Hippocampal formation (tissue), 2 donors: ENCODE measurements at regions not wholly inside any gene's neighbourhood (a gene's known extent, or its start where the extent isn't known, plus 50 kb on each side); places are given as distances from the start of the nearest gene placed in this dataset.
"Not testable (repeated sequence)": the region's sequence is repeated elsewhere in the genome, so short reads cannot be mapped to it uniquely, and the experiment has no call there.

Experiments
- DNase-seq, 2 donors: peaks; one replicate each; lab custom pipeline; 2025; lab: John Stamatoyannopoulos, UW

DNA sequence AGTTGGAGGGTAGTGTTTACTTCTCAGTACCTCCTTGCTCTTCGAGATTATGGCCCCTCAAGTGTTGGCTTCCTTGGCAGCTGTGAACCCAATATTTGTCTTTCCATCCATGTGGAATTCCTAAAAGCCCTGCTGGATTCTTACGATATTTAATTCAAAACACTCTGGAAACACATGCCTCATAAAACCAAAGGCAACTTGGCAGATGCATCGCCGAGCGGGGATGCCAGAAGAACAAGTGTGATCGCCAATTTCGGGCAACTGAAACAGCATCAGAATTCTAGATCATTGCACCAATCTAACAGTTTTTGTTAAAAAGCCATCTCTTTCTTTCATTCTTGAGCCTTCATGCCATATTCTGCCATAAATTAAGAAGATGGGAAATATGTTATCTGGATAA, 934.4 kb downstream of the AACS start:
- peak in 1 of 2 donors; percentile 5 for DNase-seq

DNA sequence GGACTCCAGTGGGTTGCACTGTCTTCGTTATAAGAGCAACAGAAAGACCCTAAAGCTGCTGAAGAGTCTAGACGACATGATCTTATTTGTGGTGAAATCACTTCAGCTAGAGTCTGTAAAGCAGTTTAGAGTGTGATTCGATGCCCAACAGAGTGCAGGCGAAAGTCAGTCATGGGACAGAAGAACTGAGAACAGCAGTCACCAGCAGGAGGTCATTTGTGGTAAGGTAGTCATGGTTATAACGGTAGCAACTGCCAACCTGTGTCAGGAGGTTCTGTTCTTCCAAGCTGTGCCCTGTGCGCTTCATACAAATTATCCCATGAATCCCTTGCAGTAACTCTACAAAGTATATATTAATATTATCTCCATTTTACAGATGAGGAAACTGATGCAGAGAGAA, 954.1 kb downstream of the AACS start:
- no peak for DNase-seq

DNA sequence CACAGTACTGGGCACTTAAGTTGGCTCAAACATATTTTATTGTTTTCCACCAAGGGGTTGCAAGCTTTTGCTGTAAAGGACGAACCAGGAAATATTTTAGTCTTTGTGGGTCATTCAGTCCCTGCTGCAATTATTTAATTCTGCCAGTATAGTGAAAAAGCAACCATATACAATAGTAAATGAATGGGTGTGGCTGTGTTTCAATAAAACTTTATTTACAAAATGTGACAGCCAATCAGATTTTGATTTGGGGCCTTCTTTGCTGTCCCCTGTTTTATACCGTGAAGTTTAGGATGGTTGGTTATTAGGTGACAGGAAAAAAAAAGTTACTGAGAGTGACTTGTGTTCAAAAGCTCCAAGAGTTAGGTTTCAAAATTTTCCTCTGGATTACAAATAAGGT, 956.4 kb downstream of the AACS start:
- DNase-seq, result no peak

DNA sequence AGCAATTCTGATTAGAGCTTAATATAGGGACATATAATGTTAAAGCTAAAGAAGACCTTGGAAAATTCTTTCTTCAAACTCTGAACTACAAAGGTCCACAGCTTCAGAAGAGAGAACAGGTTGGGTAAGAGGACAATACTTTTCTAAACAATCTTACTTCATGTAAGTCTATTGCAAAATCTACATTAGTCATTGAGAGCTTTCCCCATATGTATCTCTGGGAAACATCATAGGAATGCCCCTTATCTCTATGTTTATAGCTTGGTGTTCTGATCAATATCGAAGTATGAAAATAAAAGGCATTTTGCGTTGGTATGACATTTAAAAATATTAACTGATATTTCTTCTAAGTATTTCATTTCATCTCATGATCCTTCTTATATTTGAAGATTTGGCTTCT, 962.6 kb downstream of the AACS start:
- no peak for DNase-seq

DNA sequence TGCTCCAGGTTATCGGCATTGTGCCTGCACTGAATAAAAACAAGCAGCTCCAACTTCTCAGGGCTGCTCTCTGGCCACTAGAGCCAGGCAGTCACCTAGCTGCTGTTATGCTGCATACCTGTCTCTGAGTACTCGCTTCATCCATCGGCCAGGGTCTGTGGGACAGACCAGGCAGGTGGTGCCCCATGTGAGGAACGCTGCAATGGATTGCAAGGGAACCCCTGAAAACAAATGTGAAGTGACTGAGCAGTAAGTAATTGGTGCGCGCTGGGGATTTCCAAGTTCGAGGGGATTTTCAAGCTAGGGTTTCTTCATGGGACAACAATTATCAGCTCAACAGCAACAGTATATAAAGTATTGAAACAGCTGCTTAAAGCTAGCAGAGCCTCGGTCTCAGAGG, 965.3 kb downstream of the AACS start:
- no peak for DNase-seq

DNA sequence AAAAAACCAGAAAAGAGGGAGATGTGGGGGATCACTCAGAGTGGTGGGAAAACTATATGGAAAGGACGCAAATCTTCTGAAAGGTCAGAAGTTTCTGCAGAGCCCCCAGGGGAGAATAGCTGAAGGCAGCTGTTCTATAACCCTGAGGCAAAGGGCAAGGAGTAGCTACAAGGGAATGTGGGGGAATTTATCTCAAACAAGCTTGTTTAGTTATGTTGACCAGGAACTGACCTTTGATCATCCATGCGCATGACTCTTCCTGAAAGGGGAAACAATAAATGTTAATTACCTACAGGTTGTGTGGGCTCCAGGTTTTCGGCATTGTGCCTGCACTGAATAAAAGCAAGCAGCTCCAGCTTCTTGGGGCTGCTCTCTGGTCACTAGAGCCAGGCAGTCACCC, 968.5 kb downstream of the AACS start:
- no peak for DNase-seq

DNA sequence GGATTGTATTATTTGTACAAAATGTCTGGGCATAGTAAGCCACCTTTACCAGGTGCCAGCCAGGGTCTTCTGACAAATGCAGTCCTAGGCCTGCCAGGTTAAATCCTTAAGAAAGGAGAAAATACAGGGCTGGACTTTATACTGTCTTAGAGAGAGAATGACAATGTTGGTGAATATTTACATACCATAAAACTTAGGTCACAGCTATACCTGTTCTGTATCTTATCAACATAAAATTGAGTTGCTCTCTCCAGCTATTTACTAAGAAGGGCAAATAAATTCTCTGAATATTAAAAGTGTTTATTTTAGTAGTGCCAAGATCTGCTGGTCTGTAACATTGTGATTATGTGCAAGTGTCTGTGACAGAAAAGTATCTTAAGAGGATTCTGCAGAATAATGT, 971.1 kb downstream of the AACS start:
- DNase-seq, result no peak

DNA sequence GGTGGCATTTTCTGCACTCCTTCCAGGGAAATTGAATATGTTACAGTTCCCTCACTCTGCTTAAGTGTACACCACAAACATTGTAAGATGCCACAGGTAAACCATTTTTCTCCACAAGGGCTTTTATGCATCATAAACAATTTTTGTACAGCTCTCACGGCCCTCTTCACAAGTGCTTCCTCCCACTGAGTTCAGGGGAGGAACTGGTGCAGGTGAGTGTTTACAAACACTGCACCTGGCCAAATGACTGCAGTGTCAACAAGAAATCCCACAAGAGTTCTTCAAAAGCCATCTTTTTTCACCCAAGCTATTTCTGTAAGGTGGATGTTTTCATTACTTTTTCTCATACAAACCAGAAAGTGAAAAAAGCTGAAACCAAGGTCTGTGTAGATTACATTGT, 973.2 kb downstream of the AACS start:
- DNase-seq, result no peak

DNA sequence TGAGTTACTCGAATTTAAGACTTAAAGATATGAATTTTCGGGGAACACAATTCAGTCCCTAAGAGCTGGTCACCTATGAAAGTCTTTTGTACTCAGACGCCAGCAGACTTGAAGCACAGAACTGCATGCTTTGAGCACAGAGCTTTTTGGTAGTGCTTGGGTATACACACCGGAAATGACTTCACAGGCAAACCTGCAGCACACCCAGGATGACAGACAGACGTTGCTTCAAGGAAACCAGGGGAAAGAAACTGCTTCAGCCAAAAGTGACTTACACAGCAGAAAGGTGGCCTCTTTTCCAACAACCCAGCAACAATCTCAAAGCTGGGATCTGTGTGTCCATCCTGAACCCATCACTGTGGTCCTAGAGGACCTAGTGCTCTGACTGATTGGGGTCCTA, 975.1 kb downstream of the AACS start:
- no peak for DNase-seq

DNA sequence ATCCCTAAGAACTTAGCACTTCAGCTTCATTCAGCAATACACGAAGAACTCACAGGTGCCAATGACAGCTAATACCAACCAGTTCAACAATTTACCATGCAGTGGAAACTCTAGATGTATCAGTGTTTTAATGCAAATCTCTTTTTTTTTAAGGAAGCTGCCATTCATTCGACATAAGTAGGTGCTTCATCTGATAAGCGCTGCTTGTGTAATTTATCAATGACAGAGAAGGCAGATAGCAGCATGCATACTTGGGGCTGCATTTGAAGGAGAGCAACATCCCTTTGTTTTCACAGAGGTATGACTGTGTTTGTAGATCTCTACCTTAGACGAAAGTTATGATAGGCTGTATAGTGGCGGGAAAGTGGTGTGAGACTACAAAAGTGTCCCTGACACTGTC, 977.1 kb downstream of the AACS start:
- DNase-seq, result no peak

DNA sequence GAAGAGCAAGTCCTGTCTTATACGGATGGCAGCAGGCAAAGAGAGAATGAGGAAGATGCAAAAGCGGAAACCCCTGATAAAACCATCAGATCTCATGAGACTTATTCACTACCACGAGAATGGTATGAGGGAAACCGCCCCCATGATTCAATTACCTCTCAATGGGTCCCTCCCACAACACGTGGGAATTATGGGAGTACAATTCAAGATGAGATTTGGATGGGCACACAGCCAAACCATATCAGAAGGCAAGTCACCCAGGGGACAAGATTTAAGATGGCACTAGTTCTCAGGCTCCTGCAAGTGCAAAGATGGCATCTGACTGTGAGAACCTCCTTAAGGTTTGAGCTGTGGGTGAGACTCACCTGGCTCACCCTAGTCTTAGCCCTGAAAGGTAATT, 984.3 kb downstream of the AACS start:
- not testable (repeated sequence) for DNase-seq

DNA sequence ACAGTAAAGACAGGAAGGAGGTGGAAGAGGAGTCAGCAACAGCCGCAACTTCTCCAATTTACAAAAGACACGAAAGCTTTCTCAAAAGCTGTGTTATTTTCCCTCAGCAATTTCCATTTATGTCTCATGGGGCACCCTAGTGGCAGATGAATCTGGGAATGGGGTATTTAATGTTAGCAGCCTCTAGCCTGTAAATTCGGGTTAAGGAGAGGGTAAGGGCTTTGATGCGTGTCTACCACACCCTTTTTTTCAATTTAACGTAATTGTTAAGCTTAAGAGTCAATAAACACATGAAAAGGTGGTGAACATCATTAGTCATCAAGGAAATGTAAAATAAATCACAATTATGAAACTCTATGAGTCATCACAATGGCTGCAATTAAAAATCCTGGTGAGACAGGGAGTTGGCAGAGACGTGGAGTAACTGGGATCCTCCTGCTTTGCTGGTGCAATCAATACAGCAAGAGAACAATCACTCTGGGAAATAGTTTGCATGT, 986.4 kb downstream of the AACS start:
- no peak for DNase-seq

DNA sequence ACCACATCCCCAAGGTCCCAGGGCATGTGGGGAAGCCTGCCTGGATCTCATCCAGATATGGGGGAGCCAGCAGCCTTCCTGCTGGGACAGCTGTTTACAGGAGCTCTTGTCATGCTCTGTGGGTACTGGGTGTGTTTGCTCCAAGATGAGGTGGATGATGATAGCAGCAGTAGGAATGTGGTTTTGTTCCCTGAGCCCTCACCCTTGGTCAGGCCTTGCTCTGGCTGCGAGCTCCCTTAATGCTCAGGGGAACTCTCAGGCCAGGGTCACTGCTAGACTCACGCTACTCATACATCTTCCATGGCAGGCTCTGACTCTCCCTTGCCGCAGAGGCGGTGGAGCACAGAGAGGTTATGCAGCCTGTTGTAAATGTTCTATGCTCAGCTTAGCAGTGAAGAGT, 990.3 kb downstream of the AACS start:
- DNase-seq, result no peak

DNA sequence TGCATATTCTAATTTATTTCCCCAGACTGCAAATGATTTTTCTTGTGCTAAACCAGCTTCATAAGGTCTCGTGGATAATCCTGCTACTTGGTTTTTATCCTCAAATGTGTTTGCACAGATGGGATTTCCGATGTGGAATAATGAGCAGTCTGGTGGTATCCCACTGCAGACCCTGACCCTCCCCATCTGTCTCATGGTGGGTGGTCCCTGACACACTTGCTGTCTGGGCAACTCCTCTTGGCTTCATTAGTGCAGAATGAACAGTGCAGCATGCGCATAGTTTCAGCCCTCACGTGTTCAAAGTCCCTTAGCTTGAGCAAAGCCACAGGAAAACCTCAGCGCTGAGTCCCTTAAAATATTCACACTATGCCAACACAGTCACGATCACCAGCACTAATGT, 996.5 kb downstream of the AACS start:
- no peak for DNase-seq

DNA sequence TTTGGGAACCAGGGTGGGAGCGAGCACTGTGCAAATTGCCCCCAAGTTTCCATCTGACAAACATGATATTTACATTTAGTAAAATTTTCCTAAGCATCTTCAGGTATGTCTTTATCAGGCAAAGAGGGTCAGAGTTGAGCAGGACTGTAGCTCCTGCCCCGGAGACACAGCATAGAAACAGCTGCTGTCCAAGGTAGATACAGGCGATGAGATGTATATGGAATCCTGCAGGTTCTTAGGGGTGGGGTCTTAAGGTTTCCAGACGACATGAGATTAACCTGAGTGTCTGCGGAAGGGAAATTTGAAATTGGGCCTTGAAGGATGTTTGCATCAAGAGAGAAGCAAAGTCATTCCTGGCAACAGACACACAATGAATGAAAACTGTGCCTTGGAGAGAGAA, 998.8 kb downstream of the AACS start:
- no peak for DNase-seq

DNA sequence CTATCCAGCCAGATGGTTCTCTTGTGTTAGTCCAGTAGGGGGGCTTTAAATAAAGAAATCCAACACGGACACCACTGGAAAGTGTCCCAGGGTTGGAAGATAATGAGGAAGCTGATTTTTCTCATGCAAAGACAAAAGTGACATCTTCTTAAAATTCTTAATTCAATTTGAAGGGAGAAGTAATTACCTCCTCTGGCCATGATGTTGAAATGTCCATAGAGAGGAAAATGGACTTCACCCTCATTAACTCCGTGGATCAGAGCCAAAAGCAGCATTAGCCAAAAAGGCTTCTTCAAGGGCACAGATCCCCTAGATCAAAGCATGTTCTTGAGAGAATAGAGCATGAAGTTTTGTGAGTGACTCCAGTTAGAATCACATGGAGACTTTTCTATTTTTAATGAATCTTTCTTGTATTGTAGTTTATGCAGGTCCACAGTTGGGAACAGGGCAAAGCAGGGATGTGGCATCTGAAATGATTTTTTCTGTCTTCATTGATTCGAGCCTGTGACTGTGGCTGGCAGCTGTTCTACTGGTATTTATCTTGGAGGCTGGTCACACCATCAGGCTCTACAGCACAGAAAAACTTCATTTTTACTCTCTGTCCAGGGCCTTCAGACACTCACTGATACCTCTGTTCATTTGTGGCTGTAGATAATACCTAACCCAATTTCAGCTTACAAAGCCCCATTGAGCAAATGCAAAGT, 1002.5 kb downstream of the AACS start:
- DNase-seq, result no peak

DNA sequence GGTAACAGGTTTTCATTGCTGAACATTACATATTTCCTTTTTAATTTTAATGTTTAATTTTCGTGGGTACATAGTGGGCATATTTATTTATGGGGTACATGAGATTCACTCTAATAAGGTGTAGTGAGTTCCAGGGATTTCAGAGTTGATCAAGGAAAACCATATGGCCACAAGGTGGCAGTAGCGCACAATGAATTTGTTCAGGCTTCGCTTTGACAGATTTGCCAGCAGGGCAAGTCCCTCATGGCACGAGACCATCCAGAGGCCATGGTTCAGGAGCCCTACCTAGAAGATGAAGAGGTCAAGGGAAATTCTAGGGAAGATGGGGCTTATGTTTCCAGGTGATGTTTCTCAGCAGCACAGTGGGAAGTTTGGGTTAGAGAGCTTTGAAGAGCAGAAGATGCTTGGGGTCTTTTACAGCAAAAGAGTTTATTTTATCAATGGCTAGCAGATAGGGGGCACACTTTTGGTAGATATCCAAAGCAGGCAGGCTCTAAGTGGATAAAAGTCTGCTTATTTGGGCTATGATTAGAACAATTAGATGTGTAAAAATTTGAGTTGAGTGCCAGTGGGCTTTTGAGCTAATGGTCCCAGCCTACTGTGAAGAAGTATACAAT, 1004.4 kb downstream of the AACS start:
- DNase-seq, result no peak

DNA sequence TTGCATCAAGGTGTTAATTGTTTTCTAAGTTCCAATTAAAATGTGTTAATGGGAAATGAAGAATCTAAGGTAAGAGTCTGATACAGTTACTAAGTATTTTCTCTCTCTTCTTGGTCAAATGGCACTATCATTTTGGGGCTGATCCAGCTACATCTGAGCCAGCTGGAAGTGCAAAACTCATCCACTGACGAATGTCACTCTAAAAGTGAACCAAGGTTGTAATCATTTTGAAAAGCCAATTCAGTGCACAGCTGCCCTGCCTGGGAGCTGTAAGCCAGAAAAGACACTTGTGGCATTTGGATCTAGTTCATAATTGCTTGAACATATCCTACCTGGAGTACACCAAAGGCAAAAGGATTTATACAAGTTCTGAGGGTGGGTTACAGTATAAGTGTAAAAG, 1011.3 kb downstream of the AACS start:
- no peak for DNase-seq

DNA sequence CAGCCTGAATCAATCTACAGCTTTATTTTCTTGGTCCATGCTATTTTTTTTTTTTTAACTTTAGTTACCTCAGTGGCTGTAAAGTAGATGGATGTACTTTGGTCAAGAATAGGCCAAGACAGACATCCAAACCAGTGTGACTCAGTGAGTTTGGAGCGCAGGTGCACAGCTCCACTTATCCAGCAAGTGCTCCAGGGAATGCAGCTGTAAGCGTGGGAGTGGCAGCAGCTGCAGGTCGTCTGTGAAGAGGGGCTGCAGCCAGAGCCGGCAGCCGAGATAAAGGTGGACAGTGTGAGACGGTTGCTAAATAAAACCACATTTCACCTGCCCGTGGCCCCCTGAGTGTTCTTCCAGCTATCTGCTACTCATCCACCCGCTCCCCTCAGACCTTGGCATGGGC, 1018.7 kb downstream of the AACS start:
- no peak for DNase-seq

DNA sequence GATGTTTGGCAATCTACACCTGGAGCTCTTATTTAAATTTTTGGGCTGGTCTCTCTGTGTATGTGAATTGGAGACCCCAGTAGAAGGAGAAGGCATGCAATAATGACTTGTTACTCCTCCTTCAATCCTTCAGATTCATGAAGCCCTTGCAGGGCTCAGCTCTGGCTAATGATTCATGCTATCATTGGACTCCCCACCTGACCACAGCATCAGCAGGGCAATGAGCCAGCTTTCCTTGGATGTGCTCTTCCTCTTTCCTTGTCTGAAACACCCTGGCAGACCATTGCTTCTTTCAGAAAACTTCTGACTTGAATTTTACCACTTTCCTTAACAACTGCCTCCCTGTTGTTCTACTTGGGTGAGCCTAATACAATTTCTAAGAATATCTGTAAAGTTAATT, 1019.2 kb downstream of the AACS start:
- no peak for DNase-seq

DNA sequence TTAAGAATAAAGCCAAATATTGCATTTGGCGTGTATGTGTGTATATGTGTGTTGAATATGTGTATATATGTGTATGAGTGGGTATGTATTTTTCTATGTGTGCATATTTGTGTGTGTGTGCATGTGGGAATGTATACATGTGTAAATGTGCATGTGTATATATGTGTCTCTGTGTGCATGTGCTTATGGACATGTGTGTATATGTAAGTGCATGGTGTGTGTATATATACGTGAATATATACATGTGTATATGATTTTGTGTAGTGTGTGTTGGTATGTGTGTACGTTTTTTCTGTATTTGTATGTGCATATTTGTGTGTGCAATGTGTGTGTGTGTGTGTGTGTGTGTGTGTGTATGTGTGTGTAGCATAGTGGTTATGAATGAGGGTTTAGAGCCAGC, 1021.0 kb downstream of the AACS start:
- DNase-seq, result no peak

DNA sequence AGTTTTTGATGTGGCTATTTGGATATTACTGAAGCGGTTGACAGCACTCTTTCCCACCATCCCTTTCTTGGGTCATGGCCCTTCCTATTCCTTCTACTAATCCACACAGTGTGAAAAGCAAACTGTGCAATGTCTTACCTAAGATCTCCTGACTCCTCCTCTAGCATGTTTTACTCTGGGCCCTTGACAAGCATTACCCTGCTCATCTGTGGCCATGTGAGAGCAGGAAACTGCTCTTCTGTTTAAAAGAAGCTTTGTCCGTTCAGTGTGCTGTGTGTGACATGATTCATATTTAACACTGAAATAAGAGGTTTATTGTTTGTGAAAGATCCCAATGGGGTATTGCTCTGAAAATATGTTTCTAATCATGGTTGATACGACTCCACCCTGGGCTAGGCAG, 1022.5 kb downstream of the AACS start:
- no peak for DNase-seq

DNA sequence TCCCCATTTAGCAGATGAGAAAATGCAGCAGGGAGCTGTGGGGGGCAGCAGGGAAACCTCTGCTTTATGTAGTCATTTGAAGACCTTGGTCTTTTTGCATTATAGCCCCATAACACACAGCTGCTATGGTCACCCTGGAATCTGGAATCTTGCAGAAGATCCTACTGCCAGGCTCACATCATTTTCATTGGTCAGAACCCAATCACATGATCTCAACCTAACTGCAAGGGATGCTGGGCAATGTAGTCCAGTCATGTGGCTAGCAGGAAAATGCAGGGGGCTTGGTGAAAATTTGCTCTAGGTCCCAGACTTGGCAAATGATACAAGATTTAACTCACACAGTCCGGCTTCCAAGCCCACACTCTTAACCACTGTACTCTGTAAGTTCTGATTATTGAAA, 1028.7 kb downstream of the AACS start:
- DNase-seq, result no peak
